Endothelial cell (in vitro differentiated cells): ENCODE measurements at regions not wholly inside any gene's neighbourhood (a gene's known extent, or its start where the extent isn't known, plus 50 kb on each side); places are given as distances from the start of the nearest gene placed in this dataset.

ENCODE experiments used
- DNase-seq: peaks from one replicate; pipeline ENCODE4 v3.0.0; 2021; ENCODE audit warnings: low spot score
- H3K27ac Mint-ChIP-seq: one replicate; pipeline ENCODE4 v1.8.0; 2021; ENCODE audit warnings: mixed read lengths, inconsistent platforms; ENCODE audit not compliant: unreplicated experiment
- H3K27me3 Mint-ChIP-seq: one replicate; pipeline ENCODE4 v1.8.0; 2021; ENCODE audit warnings: mild to moderate bottlenecking, moderate library complexity, mixed read lengths, inconsistent platforms; ENCODE audit not compliant: unreplicated experiment
- H3K36me3 Mint-ChIP-seq: one replicate; pipeline ENCODE4 v1.8.0; 2021; ENCODE audit warnings: mild to moderate bottlenecking, low read depth, mixed read lengths, inconsistent platforms; ENCODE audit not compliant: unreplicated experiment
- H3K4me1 Mint-ChIP-seq: one replicate; pipeline ENCODE4 v1.8.0; 2021; ENCODE audit warnings: mild to moderate bottlenecking, mixed read lengths, inconsistent platforms; ENCODE audit not compliant: unreplicated experiment
- H3K4me3 Mint-ChIP-seq: one replicate; pipeline ENCODE4 v1.8.0; 2021; ENCODE audit warnings: mild to moderate bottlenecking, mixed read lengths, inconsistent platforms; ENCODE audit not compliant: unreplicated experiment
- H3K9me3 Mint-ChIP-seq: one replicate; pipeline ENCODE4 v1.8.0; 2021; ENCODE audit warnings: mixed read lengths, inconsistent platforms; ENCODE audit not compliant: unreplicated experiment
- CTCF ChIP-seq: fragments of 200-600 bp; sonication (generic); IDR thresholded peaks from one replicate; pipeline ENCODE4 v1.5.0; 2021; ENCODE audit warnings: antibody characterized with exemption; ENCODE audit not compliant: unreplicated experiment

GRCh38 chr9:653421-653820 is 188.1 kb upstream of the DMRT1 start:
- Mint-ChIP-seq H3K4me1 (peaks cover 10% of the 10 kb centered on the region), H3K36me3 (no peaks in the 10 kb centered on the region)

DNA sequence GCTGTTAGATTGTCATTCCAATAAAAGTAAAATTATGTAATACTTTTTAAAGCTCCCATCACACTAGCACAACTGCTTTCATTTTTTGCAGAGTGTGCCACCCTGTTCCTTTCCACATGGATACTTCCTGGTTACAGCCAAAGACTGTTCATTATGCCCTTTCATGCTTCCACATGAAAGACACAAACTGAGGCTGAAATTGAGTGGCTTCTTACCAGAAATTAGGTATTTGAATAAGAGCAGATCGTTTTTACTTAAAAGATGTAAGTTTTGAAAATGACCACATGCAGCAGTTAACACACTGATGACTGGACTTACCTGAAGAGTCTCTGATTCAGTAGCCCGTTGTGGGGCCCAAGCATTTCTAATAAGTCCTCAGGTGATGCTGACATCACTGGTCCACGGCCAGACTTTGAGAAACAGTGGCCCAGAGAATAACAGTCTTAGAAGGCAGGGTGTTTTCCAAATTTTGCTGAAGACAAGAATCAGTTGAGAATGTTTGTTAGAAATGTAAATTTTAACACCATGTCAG is 187.6 kb upstream of the DMRT1 start:
- no peak for TF ChIP-seq CTCF
- H3K4me1 Mint-ChIP-seq = peaks cover 10% of the 10 kb centered on the region
- no peaks in the 10 kb centered on the region for H3K36me3 Mint-ChIP-seq
- no peaks in the 10 kb centered on the region for H3K9me3 Mint-ChIP-seq
- DNase-seq = no peak
- H3K27ac Mint-ChIP-seq = no peak overlapping the region
- H3K4me3 Mint-ChIP-seq = no peak overlapping the region
- peaks cover 3% of the 10 kb centered on the region for H3K27me3 Mint-ChIP-seq

More at GRCh38 chr9:653421-653820, 188.1 kb upstream of the DMRT1 start:
- Mint-ChIP-seq H3K4me3 (no peak overlapping the region), H3K27ac (no peak overlapping the region), H3K9me3 (no peaks in the 10 kb centered on the region), H3K27me3 (peaks cover 3% of the 10 kb centered on the region)
- no peak for TF ChIP-seq CTCF
- no peak for DNase-seq

DNA sequence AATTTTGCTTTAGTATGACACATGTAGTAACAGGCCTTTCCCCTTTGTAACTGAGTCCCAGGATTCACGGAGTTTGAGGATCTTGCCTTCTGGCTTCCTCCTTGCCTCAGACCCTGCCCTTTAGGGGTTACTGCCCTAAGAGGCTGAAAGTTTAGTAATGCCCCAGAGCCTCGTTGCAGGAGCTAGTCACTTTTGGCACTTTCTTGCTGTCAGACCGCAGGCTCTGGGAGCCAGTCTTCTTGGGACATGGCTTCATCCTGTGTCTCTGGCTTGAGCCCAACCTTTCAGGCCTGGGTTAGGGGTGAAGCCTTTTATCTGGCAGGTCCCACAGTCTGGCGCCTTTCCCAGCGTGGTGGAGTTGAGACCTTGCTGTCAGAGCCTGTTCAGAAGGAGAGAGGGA is 185.6 kb upstream of the DMRT1 start:
- H3K9me3 Mint-ChIP-seq = no peaks in the 10 kb centered on the region
- H3K4me1 Mint-ChIP-seq = peaks cover under 1% of the 10 kb centered on the region
- TF ChIP-seq CTCF = no peak
- H3K4me3 Mint-ChIP-seq = no peak overlapping the region
- no peaks in the 10 kb centered on the region for H3K36me3 Mint-ChIP-seq
- peaks cover 3% of the 10 kb centered on the region for H3K27me3 Mint-ChIP-seq
- no peak overlapping the region for H3K27ac Mint-ChIP-seq
- no peak for DNase-seq

DNA sequence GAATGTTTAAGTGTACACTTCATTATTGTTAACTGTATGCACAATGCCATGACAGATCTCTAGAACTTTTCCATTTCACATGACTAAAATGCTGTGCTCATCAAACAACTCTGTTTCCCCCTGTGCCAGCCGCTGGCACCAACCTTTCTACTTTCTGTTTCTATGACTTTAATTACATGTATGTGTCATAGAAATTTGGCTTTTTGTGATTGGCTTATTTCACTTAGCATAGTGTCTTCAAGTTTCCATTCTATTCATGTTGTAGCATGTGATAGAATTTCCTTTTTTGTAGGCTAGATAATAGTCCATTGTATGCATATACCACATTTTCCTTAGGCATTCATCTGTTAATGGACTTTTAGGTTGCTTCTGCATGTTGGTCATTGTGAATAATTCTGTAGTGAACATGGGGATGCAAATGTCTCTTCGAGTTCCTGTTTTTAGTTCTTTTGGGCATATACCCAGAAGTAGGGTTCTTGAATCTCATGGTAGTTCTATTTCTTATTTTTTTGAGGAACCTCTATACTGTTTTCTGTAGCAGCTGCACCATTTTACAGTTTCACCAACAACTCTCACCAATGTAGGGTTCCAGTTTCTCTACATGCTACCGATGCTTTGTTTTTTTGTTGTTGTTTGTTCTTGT is 184.4 kb upstream of the DMRT1 start:
- no peak overlapping the region for H3K27ac Mint-ChIP-seq
- no peak for TF ChIP-seq CTCF
- H3K36me3 Mint-ChIP-seq = no peaks in the 10 kb centered on the region
- H3K4me3 Mint-ChIP-seq = no peak overlapping the region
- no peaks in the 10 kb centered on the region for H3K4me1 Mint-ChIP-seq
- no peaks in the 10 kb centered on the region for H3K9me3 Mint-ChIP-seq
- no peak for DNase-seq
- peaks cover 3% of the 10 kb centered on the region for H3K27me3 Mint-ChIP-seq

DNA sequence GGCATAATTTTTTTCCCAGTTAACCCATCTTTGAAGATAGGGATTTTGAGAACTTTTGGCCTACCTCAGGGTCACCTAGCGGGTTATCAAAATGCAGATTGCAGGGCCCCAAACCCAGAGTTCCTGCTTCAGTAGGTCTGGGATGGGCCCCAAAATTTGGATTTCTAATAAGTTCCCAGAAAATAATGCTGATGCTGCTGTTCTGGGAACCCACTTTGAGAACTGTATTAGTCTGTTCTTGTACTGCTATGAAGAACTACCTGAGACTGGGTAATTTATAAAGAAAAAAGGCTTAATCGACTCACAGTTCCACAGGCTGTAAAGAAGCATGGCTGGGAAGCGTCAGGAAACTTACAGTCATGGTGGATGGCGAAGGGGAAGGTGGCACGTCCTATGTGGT is 182.2 kb upstream of the DMRT1 start:
- Mint-ChIP-seq H3K4me3 (no peak overlapping the region), H3K4me1 (no peaks in the 10 kb centered on the region), H3K27ac (no peak overlapping the region), H3K27me3 (peaks cover 3% of the 10 kb centered on the region), H3K36me3 (no peaks in the 10 kb centered on the region), H3K9me3 (no peaks in the 10 kb centered on the region)
- TF ChIP-seq CTCF = no peak
- no peak for DNase-seq
